Thoracic aorta (tissue), 2 donors: ENCODE measurements at regions not wholly inside any gene's neighbourhood (a gene's known extent, or its start where the extent isn't known, plus 50 kb on each side); places are given as distances from the start of the nearest gene placed in this dataset.

ENCODE experiments used
- ATAC-seq: fragments of 150-250 bp; one replicate; pipeline ENCODE4 v1.8.0; 2017; ENCODE audit warnings: low read depth; ENCODE audit not compliant: insufficient number of reproducible peaks, low FRiP score
- DNase-seq: peaks from one replicate; pipeline ENCODE4 v3.0.0-alpha.2; 2020; ENCODE audit warnings: low spot score
- H3K27ac ChIP-seq, 2 donors: fragments of 200-600 bp; sonication (generic); 1 replicate in 1 of 2; 2 replicates in 1 of 2; pipeline ENCODE4 v1.5.1; 2016; ENCODE audit warnings: mild to moderate bottlenecking in 2 of 2, moderate library complexity in 2 of 2
- H3K27me3 ChIP-seq: fragments of 200-600 bp; sonication (generic); replicated peaks from 2 replicates; pipeline ENCODE4 v1.6.0; 2016; ENCODE audit warnings: mild to moderate bottlenecking; ENCODE audit not compliant: insufficient read depth
- H3K36me3 ChIP-seq: fragments of 200-600 bp; sonication (generic); one replicate; pipeline ENCODE4 v1.5.1; 2016
- H3K4me1 ChIP-seq, 2 donors: fragments of 200-600 bp; sonication (generic); 1 replicate in 1 of 2; 2 replicates in 1 of 2; pipeline versions ENCODE4 v1.5.1 to v1.6.0; 2016; ENCODE audit warnings: low read depth in 2 of 2, mild to moderate bottlenecking in 1 of 2; ENCODE audit not compliant: control insufficient read depth in 1 of 2
- H3K4me3 ChIP-seq: fragments of 200-600 bp; sonication (generic); 2 replicates; pipeline ENCODE4 v1.5.1; 2016; ENCODE audit warnings: mild to moderate bottlenecking
- H3K9me3 ChIP-seq: fragments of 200-600 bp; sonication (generic); 2 replicates; pipeline ENCODE4 v1.5.1; 2016
- TF ChIP-seq, protein P1 (sequence below): fragments of 200-600 bp; sonication (generic); IDR thresholded peaks from one replicate; pipeline ENCODE4 v1.5.1; 2019; ENCODE audit warnings: antibody characterized with exemption

- H3K4me3 ChIP-seq: no peak overlapping the region
- no peaks in the 10 kb centered on the region for H3K36me3 ChIP-seq
- no peak for DNase-seq
- TF ChIP-seq, protein P1, sequence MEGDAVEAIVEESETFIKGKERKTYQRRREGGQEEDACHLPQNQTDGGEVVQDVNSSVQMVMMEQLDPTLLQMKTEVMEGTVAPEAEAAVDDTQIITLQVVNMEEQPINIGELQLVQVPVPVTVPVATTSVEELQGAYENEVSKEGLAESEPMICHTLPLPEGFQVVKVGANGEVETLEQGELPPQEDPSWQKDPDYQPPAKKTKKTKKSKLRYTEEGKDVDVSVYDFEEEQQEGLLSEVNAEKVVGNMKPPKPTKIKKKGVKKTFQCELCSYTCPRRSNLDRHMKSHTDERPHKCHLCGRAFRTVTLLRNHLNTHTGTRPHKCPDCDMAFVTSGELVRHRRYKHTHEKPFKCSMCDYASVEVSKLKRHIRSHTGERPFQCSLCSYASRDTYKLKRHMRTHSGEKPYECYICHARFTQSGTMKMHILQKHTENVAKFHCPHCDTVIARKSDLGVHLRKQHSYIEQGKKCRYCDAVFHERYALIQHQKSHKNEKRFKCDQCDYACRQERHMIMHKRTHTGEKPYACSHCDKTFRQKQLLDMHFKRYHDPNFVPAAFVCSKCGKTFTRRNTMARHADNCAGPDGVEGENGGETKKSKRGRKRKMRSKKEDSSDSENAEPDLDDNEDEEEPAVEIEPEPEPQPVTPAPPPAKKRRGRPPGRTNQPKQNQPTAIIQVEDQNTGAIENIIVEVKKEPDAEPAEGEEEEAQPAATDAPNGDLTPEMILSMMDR: no peak
- no peaks in the 10 kb centered on the region for H3K4me1 ChIP-seq
- H3K27ac ChIP-seq: no peak overlapping the region
- no peak for ATAC-seq
- H3K27me3 ChIP-seq: no peaks in the 10 kb centered on the region
- no peaks in the 10 kb centered on the region for H3K9me3 ChIP-seq
Observed at GRCh38 chr11:38330578-38330977, 1732.5 kb upstream of the RAG2 start.

GRCh38 chr11:38323961-38324761 is 1726.1 kb upstream of the RAG2 start:
- H3K27me3 ChIP-seq: no peaks in the 10 kb centered on the region
- H3K36me3 ChIP-seq: no peaks in the 10 kb centered on the region
- ATAC-seq (no peak), DNase-seq (no peak)
- no peak overlapping the region for H3K27ac ChIP-seq
- H3K4me1 ChIP-seq: no peaks in the 10 kb centered on the region
- no peak overlapping the region for H3K4me3 ChIP-seq
- TF ChIP-seq, protein P1: no peak
- no peaks in the 10 kb centered on the region for H3K9me3 ChIP-seq

- Histone ChIP-seq H3K4me3 (no peak overlapping the region), H3K36me3 (no peaks in the 10 kb centered on the region), H3K4me1 (no peaks in the 10 kb centered on the region), H3K27me3 (no peaks in the 10 kb centered on the region), H3K9me3 (no peaks in the 10 kb centered on the region), H3K27ac (no peak overlapping the region)
- TF ChIP-seq, protein P1: no peak
- ATAC-seq (no peak), DNase-seq (no peak)
Observed at GRCh38 chr11:38315151-38315550, 1717.1 kb upstream of the RAG2 start.

DNA sequence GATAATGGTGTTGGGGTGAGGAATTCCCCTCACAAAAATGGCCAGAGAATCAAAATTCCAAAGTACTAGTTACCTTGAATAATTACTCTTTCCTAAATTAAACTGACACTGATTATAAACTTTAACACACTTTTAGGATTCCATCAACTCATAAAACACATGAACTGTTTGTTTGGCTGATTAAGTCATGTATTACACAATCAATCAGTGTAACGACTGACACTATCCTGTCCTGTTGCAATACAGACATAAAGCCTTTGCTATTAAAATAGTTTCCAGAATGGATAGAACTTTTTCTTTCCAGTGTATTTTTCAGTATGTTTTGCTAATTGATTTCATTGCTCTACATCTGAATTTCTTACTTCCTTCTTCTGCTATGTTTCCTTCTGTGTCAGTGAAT is 1709.4 kb upstream of the RAG2 start:
- DNase-seq: no peak
- Histone ChIP-seq H3K9me3 (no peaks in the 10 kb centered on the region), H3K27ac (no peak overlapping the region), H3K36me3 (no peaks in the 10 kb centered on the region), H3K4me3 (no peak overlapping the region), H3K4me1 (no peaks in the 10 kb centered on the region), H3K27me3 (no peaks in the 10 kb centered on the region)
- no peak for ATAC-seq
- TF ChIP-seq, protein P1: no peak

DNA sequence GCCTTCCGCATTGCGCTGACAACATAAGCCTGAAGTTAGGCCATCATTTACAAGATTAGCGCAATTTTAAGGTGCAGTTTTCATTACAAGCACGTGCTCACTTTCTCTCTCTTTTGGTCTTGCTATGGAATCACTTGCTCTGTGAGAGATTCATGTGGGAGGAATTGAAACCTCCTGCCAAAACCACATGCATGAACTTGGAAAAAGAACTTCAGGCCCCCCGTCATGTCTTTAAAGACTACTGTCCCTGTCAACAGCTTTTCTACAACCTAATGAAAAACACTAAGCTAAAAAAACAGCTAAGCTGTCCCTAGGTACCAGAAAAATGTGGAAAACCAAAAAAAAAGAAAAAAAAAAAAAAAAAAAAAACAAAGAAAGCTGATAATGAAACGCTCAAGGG is 1707.6 kb upstream of the RAG2 start:
- H3K27ac ChIP-seq: no peak overlapping the region
- ATAC-seq: no peak
- TF ChIP-seq, protein P1: no peak

More for the DNA sequence above, 1707.6 kb upstream of the RAG2 start:
- Histone ChIP-seq H3K4me1 (no peaks in the 10 kb centered on the region), H3K36me3 (no peaks in the 10 kb centered on the region), H3K4me3 (no peak overlapping the region), H3K9me3 (no peaks in the 10 kb centered on the region), H3K27me3 (no peaks in the 10 kb centered on the region)
- DNase-seq: no peak
